GM12878 (cell line): ENCODE measurements at regions not wholly inside any gene's neighbourhood (a gene's known extent, or its start where the extent isn't known, plus 50 kb on each side); places are given as distances from the start of the nearest gene placed in this dataset.

Source experiments
- ATAC-seq: fragments of 200-7000 bp; cut with Tn5 transposase; 3 replicates; pipeline ENCODE4 v1.9.1; 2020; ENCODE audit warnings: mild to moderate bottlenecking, moderate library complexity
- BruUV-seq: library from RNA; stranded (reverse); fragments of 400-500 nt; replicated peaks from 2 replicates; lab custom pipeline; 2021; lab: Mats Ljungman, UMichigan
- CTCF ChIA-PET: fragments of 300-600 bp; sonication (Branson Sonifier 250); formaldehyde crosslinking; extraction: SDS; loops from one replicate; lab custom pipeline; 2021; ENCODE audit warnings: inconsistent platforms; lab: Yijun Ruan, JAX
- POLR2A ChIA-PET: fragments of 350-600 bp; formaldehyde crosslinking; extraction: SDS; loops from one replicate; lab custom pipeline; 2021; ENCODE audit warnings: inconsistent platforms; lab: Charles Lee
- RAD21 ChIA-PET: fragments of 300-600 bp; sonication (Branson Sonifier 250); formaldehyde crosslinking; loops from one replicate; lab custom pipeline; 2023; ENCODE audit warnings: antibody characterized with exemption; ENCODE audit not compliant: unreplicated experiment; lab: Charles Lee
- SMC1A ChIA-PET: fragments of 300-600 bp; sonication (Branson Sonifier 250); formaldehyde crosslinking; loops from one replicate; lab custom pipeline; 2023; ENCODE audit not compliant: unreplicated experiment, uncharacterized antibody; lab: Charles Lee
- DNase-seq: peaks from one replicate; pipeline ENCODE4 v3.0.0-alpha.2; 2011; ENCODE audit warnings: low read depth, low spot score
- FAIRE-seq: peaks from 3 replicates; lab custom pipeline; 2011; peaks lifted over from hg19 to GRCh38; lab: Jason Lieb, UNC
- H2AFZ ChIP-seq: 2 replicates; pipeline ENCODE4 v1.6.0; 2011; ENCODE audit warnings: low read depth, low read length, control low read depth; ENCODE audit not compliant: control insufficient read depth
- H3K27ac ChIP-seq: 2 replicates; pipeline ENCODE4 v1.5.1; 2011; ENCODE audit warnings: control low read depth; ENCODE audit not compliant: control insufficient read depth, insufficient read depth
- H3K27me3 ChIP-seq, 2 experiments: replicated peaks in 1 of 2; 2 replicates each; pipeline versions ENCODE4 v1.6.0 to v1.6.1; 2011; ENCODE audit warnings: low read length in 1 of 2; ENCODE audit not compliant: control insufficient read depth in 2 of 2, insufficient read depth in 2 of 2
- H3K36me3 ChIP-seq, 2 experiments: 2 replicates each; pipeline ENCODE4 v1.5.1; 2011; ENCODE audit warnings: low read length in 1 of 2; ENCODE audit not compliant: control insufficient read depth in 2 of 2, insufficient read depth in 2 of 2
- H3K4me1 ChIP-seq: 2 replicates; pipeline ENCODE4 v1.6.1; 2011; ENCODE audit warnings: mild to moderate bottlenecking, low read length, moderate library complexity, mixed read lengths; ENCODE audit not compliant: control insufficient read depth, insufficient read depth
- H3K4me2 ChIP-seq: 2 replicates; pipeline ENCODE4 v1.6.0; 2011; ENCODE audit warnings: control low read depth; ENCODE audit not compliant: control insufficient read depth, insufficient read depth
- H3K4me3 ChIP-seq: fragments of 200-600 bp; sonication (generic); 2 replicates; pipeline ENCODE4 v1.5.1; 2016
- H3K79me2 ChIP-seq: 2 replicates; pipeline ENCODE4 v1.6.0; 2011; ENCODE audit warnings: low read length; ENCODE audit not compliant: control insufficient read depth, insufficient read depth
- H3K9ac ChIP-seq: 2 replicates; pipeline ENCODE4 v1.8.0; 2011; ENCODE audit warnings: low read length, control low read depth, mixed read lengths; ENCODE audit not compliant: control insufficient read depth, insufficient read depth
- H3K9me3 ChIP-seq: replicated peaks from 3 replicates; pipeline ENCODE4 v1.5.1; 2011; ENCODE audit warnings: mild to moderate bottlenecking, low read length; ENCODE audit not compliant: control insufficient read depth, insufficient read depth
- H4K20me1 ChIP-seq: 2 replicates; pipeline ENCODE4 v1.6.0; 2011; ENCODE audit not compliant: control insufficient read depth, insufficient read depth
- CBX5 ChIP-seq: sonication (generic); IDR thresholded peaks from 2 replicates; pipeline ENCODE4 v1.6.1; 2016; ENCODE audit warnings: low read depth, moderate library complexity, mild to moderate bottlenecking, inconsistent platforms
- CHD2 ChIP-seq: IDR thresholded peaks from 2 replicates; pipeline ENCODE4 v1.6.1; 2011; ENCODE audit warnings: low read depth, low read length, improper control_type of control experiment, borderline replicate concordance
- CREM ChIP-seq: IDR thresholded peaks from 2 replicates; pipeline ENCODE4 v1.6.1; 2014; ENCODE audit warnings: antibody characterized with exemption, low read depth
- GABPA ChIP-seq: IDR thresholded peaks from 2 replicates; pipeline ENCODE4 v1.6.1; 2014; ENCODE audit warnings: antibody characterized with exemption, low read depth, mild to moderate bottlenecking, inconsistent platforms
- GATAD2B ChIP-seq: fragments of 450-650 bp; conservative IDR thresholded peaks from 2 replicates; pipeline ENCODE4 v1.6.1; 2017; ENCODE audit warnings: low read depth, mild to moderate bottlenecking, moderate library complexity
- MTA3 ChIP-seq: IDR thresholded peaks from 2 replicates; pipeline ENCODE4 v1.6.1; 2012; ENCODE audit warnings: low read length, inconsistent platforms, borderline replicate concordance
- NFYB ChIP-seq: IDR thresholded peaks from 2 replicates; pipeline ENCODE4 v1.6.1; 2011; ENCODE audit warnings: low read depth, mild to moderate bottlenecking, low read length, improper control_type of control experiment, moderate library complexity; ENCODE audit not compliant: insufficient read depth
- NRF1 ChIP-seq: conservative IDR thresholded peaks from 2 replicates; pipeline ENCODE4 v1.6.1; 2011; ENCODE audit warnings: mild to moderate bottlenecking, low read depth, low read length, improper control_type of control experiment
- SIN3A ChIP-seq: IDR thresholded peaks from 2 replicates; pipeline ENCODE4 v1.6.1; 2012; ENCODE audit warnings: low read depth, low read length, improper control_type of control experiment
- SMAD5 ChIP-seq: IDR thresholded peaks from 2 replicates; pipeline ENCODE4 v1.6.1; 2016; ENCODE audit warnings: antibody characterized with exemption, low read depth
- TCF7 ChIP-seq: IDR thresholded peaks from 2 replicates; pipeline ENCODE4 v1.6.1; 2014; ENCODE audit warnings: antibody characterized with exemption, borderline replicate concordance
- YY1 ChIP-seq: IDR thresholded peaks from 2 replicates; pipeline ENCODE4 v1.6.1; 2011; ENCODE audit warnings: low read depth, mild to moderate bottlenecking, low read length
- WGBS: methylation state at CpG from one replicate; pipeline ENCODE4 v1.1.6; 2016; ENCODE audit warnings: low lambda C conversion rate; ENCODE audit not compliant: insufficient replicate concordance, insufficient coverage; ENCODE audit errors: missing lambda C conversion rate; 5-methylcytosine and 5-hydroxymethylcytosine counted together
- in situ Hi-C: fragments of 300-500 bp; cut with MboI; formaldehyde crosslinking; loops from 9 replicates; pipeline ENCODE4 v1.14.3; 2018; ENCODE audit warnings: mixed read lengths
- intact Hi-C: fragments of 100-400 bp; cut with micrococcal nuclease; formaldehyde crosslinking; loops from one replicate; pipeline ENCODE4 v1.14.2; 2022; ENCODE audit not compliant: unreplicated experiment
- TF ChIP-seq, protein P1 (sequence below), 3 experiments: IDR thresholded peaks in 2 of 3; conservative IDR thresholded peaks in 1 of 3; 2 replicates each; pipeline ENCODE4 v1.5.1; 2011; ENCODE audit warnings: low read depth in 3 of 3, low read length in 3 of 3, mild to moderate bottlenecking in 3 of 3, control low read depth in 2 of 3, moderate library complexity in 2 of 3, inconsistent platforms in 1 of 3, mixed read lengths in 1 of 3; ENCODE audit not compliant: control insufficient read depth in 2 of 3, insufficient read depth in 1 of 3; ENCODE audit errors: extremely low read depth in 1 of 3
- TF ChIP-seq, protein P2 (sequence below): fragments of 450-650 bp; IDR thresholded peaks from 2 replicates; pipeline ENCODE4 v1.6.1; 2018; ENCODE audit warnings: borderline replicate concordance, mild to moderate bottlenecking; ENCODE audit not compliant: partially characterized antibody

DNA sequence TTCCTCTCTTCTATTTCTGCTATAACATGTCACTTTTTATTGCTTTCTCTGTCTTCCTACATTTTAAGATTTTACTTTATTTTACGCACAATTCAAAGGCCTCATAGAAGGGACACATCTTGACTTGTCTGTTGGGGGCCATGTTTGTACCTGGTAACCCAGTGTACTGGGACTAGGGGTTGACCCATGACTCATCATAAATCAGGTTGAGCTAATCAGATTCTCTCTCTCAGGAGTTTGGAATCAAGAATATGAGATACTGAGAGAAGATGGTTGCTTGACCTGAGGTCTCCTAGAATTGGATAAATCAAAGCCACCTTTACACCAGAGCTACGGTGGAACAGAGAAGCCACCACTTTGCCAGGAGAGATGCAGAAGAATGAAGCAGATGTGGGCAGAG, 153.0 kb downstream of the UXS1 start:
- H3K4me2 ChIP-seq = no peak overlapping the region
- ChIA-PET CTCF (no interaction called here), SMC1A (no interaction called here), POLR2A (no interaction called here), RAD21 (interaction anchor here (1.3 kb wide), 1 partner anchor 292 kb away, joined by 5 read pairs; no protein-coding TSS in a partner anchor)
- DNase-seq (no peak), FAIRE-seq (no peak), ATAC-seq (no peak)
- H3K9me3 ChIP-seq = no peaks in the 10 kb centered on the region
- H3K79me2 ChIP-seq = no peaks in the 10 kb centered on the region
- H3K9ac ChIP-seq = no peak overlapping the region
- in situ Hi-C loops (no loop called here), intact Hi-C loops (no loop called here)
- peaks cover 0 to 2% of the 10 kb centered on the region in 2 experiments; a peak in 1 of 4 replicates for H3K27me3 ChIP-seq
- no TSS peak for BruUV-seq
- no peak overlapping the region for H3K4me3 ChIP-seq
- H4K20me1 ChIP-seq = no peaks in the 10 kb centered on the region
- H3K36me3 ChIP-seq = no peaks in the 10 kb centered on the region
- TF ChIP-seq GATAD2B (no peak), SIN3A (no peak)
- H3K4me1 ChIP-seq = no peaks in the 10 kb centered on the region
- H2AFZ ChIP-seq = no peak overlapping the region
- no peak overlapping the region for H3K27ac ChIP-seq
- 55% methylated on average over 2 of the region's 2 CpGs for WGBS

DNA sequence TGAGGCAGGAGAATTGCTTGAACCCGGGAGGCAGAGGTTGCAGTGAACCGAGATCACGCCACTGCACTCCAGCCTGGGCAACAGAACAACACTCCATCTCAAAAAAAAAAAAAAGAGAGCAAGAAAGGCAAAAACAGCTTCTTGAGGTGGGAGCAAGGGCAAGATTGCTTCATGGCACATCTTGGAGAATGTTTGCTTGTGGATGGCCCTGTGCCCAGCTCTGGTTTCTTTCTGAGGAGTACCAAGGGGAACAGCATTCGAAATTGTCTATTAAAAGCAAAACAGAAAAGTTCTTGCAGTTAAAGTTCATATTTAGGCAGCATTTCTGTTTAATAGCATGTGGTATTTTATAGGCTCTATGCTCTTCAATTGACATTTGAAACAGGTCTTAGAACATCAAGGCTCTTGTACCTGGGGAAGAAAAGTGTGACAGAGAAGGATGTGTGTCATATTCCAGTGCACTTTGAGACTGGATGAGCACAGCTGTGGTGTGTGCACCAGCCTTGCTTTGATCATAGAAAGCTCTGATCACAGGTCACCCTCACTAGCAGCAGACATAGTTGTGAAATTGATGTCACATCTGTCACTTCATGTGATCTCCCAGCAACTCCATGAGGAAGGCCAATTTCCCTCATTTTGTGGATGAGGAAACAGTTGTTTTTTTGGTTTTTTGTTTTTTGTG, 154.3 kb downstream of the UXS1 start:
- H3K9me3 ChIP-seq = no peaks in the 10 kb centered on the region
- no peak overlapping the region for H3K9ac ChIP-seq
- no peak overlapping the region for H3K4me2 ChIP-seq
- no peak overlapping the region for H2AFZ ChIP-seq
- ATAC-seq (no peak), DNase-seq (no peak), FAIRE-seq (no peak)
- H3K27ac ChIP-seq = no peak overlapping the region
- no TSS peak for BruUV-seq
- H3K4me1 ChIP-seq = no peaks in the 10 kb centered on the region
- ChIA-PET RAD21 (no interaction called here), SMC1A (interaction anchor here (0.6 kb wide), 1 partner anchor 496 kb away, joined by 3 read pairs; no protein-coding TSS in a partner anchor), CTCF (no interaction called here), POLR2A (no interaction called here)
- no peaks in the 10 kb centered on the region for H3K79me2 ChIP-seq
- peaks cover 0 to 2% of the 10 kb centered on the region in 2 experiments; a peak in 1 of 4 replicates for H3K27me3 ChIP-seq
- intact Hi-C loops = no loop called here
- H3K36me3 ChIP-seq = no peaks in the 10 kb centered on the region
- H3K4me3 ChIP-seq = no peak overlapping the region
- in situ Hi-C loops = no loop called here
- WGBS = 0% methylated on average over 1 of the region's 4 CpGs
- H4K20me1 ChIP-seq = no peaks in the 10 kb centered on the region
- TF ChIP-seq MTA3 = no peak
- TF ChIP-seq SMAD5 = no peak
- no peak for TF ChIP-seq NFYB
- no peak for TF ChIP-seq CREM
- TF ChIP-seq GABPA = no peak
- no peak for TF ChIP-seq CBX5
- no peak for TF ChIP-seq YY1
- TF ChIP-seq TCF7 = no peak
- TF ChIP-seq, protein P1, sequence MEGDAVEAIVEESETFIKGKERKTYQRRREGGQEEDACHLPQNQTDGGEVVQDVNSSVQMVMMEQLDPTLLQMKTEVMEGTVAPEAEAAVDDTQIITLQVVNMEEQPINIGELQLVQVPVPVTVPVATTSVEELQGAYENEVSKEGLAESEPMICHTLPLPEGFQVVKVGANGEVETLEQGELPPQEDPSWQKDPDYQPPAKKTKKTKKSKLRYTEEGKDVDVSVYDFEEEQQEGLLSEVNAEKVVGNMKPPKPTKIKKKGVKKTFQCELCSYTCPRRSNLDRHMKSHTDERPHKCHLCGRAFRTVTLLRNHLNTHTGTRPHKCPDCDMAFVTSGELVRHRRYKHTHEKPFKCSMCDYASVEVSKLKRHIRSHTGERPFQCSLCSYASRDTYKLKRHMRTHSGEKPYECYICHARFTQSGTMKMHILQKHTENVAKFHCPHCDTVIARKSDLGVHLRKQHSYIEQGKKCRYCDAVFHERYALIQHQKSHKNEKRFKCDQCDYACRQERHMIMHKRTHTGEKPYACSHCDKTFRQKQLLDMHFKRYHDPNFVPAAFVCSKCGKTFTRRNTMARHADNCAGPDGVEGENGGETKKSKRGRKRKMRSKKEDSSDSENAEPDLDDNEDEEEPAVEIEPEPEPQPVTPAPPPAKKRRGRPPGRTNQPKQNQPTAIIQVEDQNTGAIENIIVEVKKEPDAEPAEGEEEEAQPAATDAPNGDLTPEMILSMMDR (IDR thresholded peaks at IDR 0.05 in 2 of 3, conservative IDR thresholded peaks at IDR 0.05 in 1 of 3; ENCODE audit: control insufficient read depth in 2 of 3, extremely low read depth in 1 of 3, insufficient read depth in 1 of 3, low read depth in 3 of 3, low read length in 3 of 3) = no peak
- no peak for TF ChIP-seq NRF1
- TF ChIP-seq, protein P2, sequence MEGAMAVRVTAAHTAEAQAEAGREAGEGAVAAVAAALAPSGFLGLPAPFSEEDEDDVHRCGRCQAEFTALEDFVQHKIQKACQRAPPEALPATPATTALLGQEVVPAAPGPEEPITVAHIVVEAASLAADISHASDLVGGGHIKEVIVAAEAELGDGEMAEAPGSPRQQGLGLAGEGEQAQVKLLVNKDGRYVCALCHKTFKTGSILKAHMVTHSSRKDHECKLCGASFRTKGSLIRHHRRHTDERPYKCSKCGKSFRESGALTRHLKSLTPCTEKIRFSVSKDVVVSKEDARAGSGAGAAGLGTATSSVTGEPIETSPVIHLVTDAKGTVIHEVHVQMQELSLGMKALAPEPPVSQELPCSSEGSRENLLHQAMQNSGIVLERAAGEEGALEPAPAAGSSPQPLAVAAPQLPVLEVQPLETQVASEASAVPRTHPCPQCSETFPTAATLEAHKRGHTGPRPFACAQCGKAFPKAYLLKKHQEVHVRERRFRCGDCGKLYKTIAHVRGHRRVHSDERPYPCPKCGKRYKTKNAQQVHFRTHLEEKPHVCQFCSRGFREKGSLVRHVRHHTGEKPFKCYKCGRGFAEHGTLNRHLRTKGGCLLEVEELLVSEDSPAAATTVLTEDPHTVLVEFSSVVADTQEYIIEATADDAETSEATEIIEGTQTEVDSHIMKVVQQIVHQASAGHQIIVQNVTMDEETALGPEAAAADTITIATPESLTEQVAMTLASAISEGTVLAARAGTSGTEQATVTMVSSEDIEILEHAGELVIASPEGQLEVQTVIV = no peak
- TF ChIP-seq CHD2 = no peak
